H9 (cell line): ENCODE measurements at regions not wholly inside any gene's neighbourhood (a gene's known extent, or its start where the extent isn't known, plus 50 kb on each side); places are given as distances from the start of the nearest gene placed in this dataset.

ENCODE experiments used
- DNase-seq: peaks from one replicate; pipeline ENCODE4 v3.0.0-alpha.2; 2017
- H2AFZ ChIP-seq: one replicate; pipeline ENCODE4 v1.6.1; 2013; ENCODE audit warnings: mild to moderate bottlenecking, low read length, control low read depth, moderate library complexity
- H2AK5ac ChIP-seq: 2 replicates; pipeline ENCODE4 v1.6.1; 2013; ENCODE audit warnings: low read length, control low read depth, mixed read lengths; ENCODE audit not compliant: insufficient read length
- H2BK120ac ChIP-seq: one replicate; pipeline ENCODE4 v1.6.1; 2013; ENCODE audit warnings: low read depth, mild to moderate bottlenecking, low read length, control low read depth, inconsistent platforms; ENCODE audit not compliant: poor library complexity, severe bottlenecking
- H2BK12ac ChIP-seq: 2 replicates; pipeline ENCODE4 v1.6.1; 2013; ENCODE audit warnings: low read length, control low read depth, mixed read lengths, low read depth; ENCODE audit not compliant: insufficient read length
- H2BK15ac ChIP-seq: 2 replicates; pipeline ENCODE4 v1.6.1; 2013; ENCODE audit warnings: low read depth, low read length, control low read depth
- H2BK20ac ChIP-seq: one replicate; pipeline ENCODE4 v1.6.1; 2013; ENCODE audit warnings: low read depth, mild to moderate bottlenecking, low read length, control low read depth, inconsistent platforms; ENCODE audit not compliant: poor library complexity, severe bottlenecking
- H2BK5ac ChIP-seq: 2 replicates; pipeline ENCODE4 v1.6.1; 2013; ENCODE audit warnings: low read length, control low read depth, mixed read lengths; ENCODE audit not compliant: insufficient read length
- H3K14ac ChIP-seq: 2 replicates; pipeline ENCODE4 v1.6.1; 2013; ENCODE audit warnings: low read length, control low read depth; ENCODE audit not compliant: insufficient read depth
- H3K18ac ChIP-seq: 2 replicates; pipeline ENCODE4 v1.6.1; 2013; ENCODE audit warnings: low read depth, mild to moderate bottlenecking, mixed read lengths, low read length, control low read depth; ENCODE audit not compliant: insufficient read length
- H3K23ac ChIP-seq: 2 replicates; pipeline ENCODE4 v1.6.1; 2013; ENCODE audit warnings: low read length, control low read depth, mixed read lengths, low read depth; ENCODE audit not compliant: insufficient read length
- H3K23me2 ChIP-seq: 2 replicates; pipeline ENCODE4 v1.6.1; 2013; ENCODE audit warnings: low read depth, mild to moderate bottlenecking, mixed read lengths, low read length, control low read depth; ENCODE audit not compliant: insufficient read length, poor library complexity, severe bottlenecking
- H3K27ac ChIP-seq: 2 replicates; pipeline ENCODE4 v1.5.1; 2013; ENCODE audit warnings: low read length, control low read depth, mixed read lengths, low read depth; ENCODE audit not compliant: insufficient read length
- H3K27me3 ChIP-seq: 2 replicates; pipeline ENCODE4 v1.6.1; 2013; ENCODE audit warnings: low read length, control low read depth, inconsistent platforms; ENCODE audit not compliant: insufficient read depth
- H3K4ac ChIP-seq: 2 replicates; pipeline ENCODE4 v1.6.1; 2013; ENCODE audit warnings: low read depth, mild to moderate bottlenecking, control low read depth, inconsistent platforms, low read length, moderate library complexity
- H3K4me1 ChIP-seq: 2 replicates; pipeline ENCODE4 v1.6.1; 2013; ENCODE audit warnings: low read length, control low read depth, inconsistent platforms; ENCODE audit not compliant: insufficient read depth
- H3K4me2 ChIP-seq: 2 replicates; pipeline ENCODE4 v1.6.1; 2013; ENCODE audit warnings: low read length, control low read depth, mixed read lengths; ENCODE audit not compliant: insufficient read length, insufficient read depth
- H3K56ac ChIP-seq: 2 replicates; pipeline ENCODE4 v1.6.1; 2013; ENCODE audit warnings: low read depth, mild to moderate bottlenecking, mixed read lengths, low read length, control low read depth; ENCODE audit not compliant: insufficient read length
- H3K79me1 ChIP-seq: 2 replicates; pipeline ENCODE4 v1.6.1; 2013; ENCODE audit warnings: low read depth, mild to moderate bottlenecking, moderate library complexity, low read length, control low read depth, inconsistent platforms; ENCODE audit not compliant: insufficient read depth, poor library complexity, severe bottlenecking
- H3K79me2 ChIP-seq: 2 replicates; pipeline ENCODE4 v1.6.1; 2013; ENCODE audit warnings: low read length, control low read depth, inconsistent platforms; ENCODE audit not compliant: insufficient read depth
- H3K9ac ChIP-seq: 2 replicates; pipeline ENCODE4 v1.6.1; 2013; ENCODE audit warnings: low read length, control low read depth, mixed read lengths; ENCODE audit not compliant: insufficient read length; ENCODE audit errors: extremely low read depth
- H3K9me3 ChIP-seq: one replicate; pipeline ENCODE4 v1.6.1; 2013; ENCODE audit warnings: low read depth, low read length, inconsistent platforms; ENCODE audit not compliant: control insufficient read depth
- H3T11ph ChIP-seq: one replicate; pipeline ENCODE4 v1.6.1; 2013; ENCODE audit warnings: mild to moderate bottlenecking, low read length, control low read depth, inconsistent platforms
- H4K20me1 ChIP-seq: one replicate; pipeline ENCODE4 v1.6.1; 2013; ENCODE audit not compliant: control insufficient read depth, insufficient read length, insufficient read depth
- H4K5ac ChIP-seq: 2 replicates; pipeline ENCODE4 v1.6.1; 2013; ENCODE audit warnings: low read depth, mild to moderate bottlenecking, mixed read lengths, low read length, control low read depth; ENCODE audit not compliant: insufficient read length
- H4K8ac ChIP-seq: replicated peaks from 2 replicates; pipeline ENCODE4 v1.6.1; 2013; ENCODE audit warnings: low read length, control low read depth, mixed read lengths, low read depth; ENCODE audit not compliant: insufficient read length
- H4K91ac ChIP-seq: 2 replicates; pipeline ENCODE4 v1.6.1; 2013; ENCODE audit warnings: low read depth, mild to moderate bottlenecking, moderate library complexity, mixed read lengths, low read length, control low read depth; ENCODE audit not compliant: insufficient read length
- H3K27ac Mint-ChIP-seq, 3 experiments: 2 replicates in 2 of 3; 3 replicates in 1 of 3; pipeline ENCODE4 v1.8.0; 2020 to 2021; ENCODE audit warnings: mixed read lengths in 3 of 3, mild to moderate bottlenecking in 1 of 3, moderate library complexity in 1 of 3
- H3K27me3 Mint-ChIP-seq: 2 replicates; pipeline ENCODE4 v1.8.0; 2021; ENCODE audit warnings: low read depth, mild to moderate bottlenecking, moderate library complexity, mixed read lengths
- H3K36me3 Mint-ChIP-seq, 3 experiments: 2 replicates in 2 of 3; 3 replicates in 1 of 3; pipeline ENCODE4 v1.8.0; 2020 to 2021; ENCODE audit warnings: low read depth in 3 of 3, mixed read lengths in 3 of 3; ENCODE audit not compliant: insufficient read depth in 1 of 3
- H3K4me1 Mint-ChIP-seq, 2 experiments: 2 replicates each; pipeline ENCODE4 v1.8.0; 2020; ENCODE audit warnings: mixed read lengths in 2 of 2
- H3K4me3 Mint-ChIP-seq, 2 experiments: 2 replicates in 1 of 2; 3 replicates in 1 of 2; pipeline ENCODE4 v1.8.0; 2020 to 2021; ENCODE audit warnings: mild to moderate bottlenecking in 2 of 2, mixed read lengths in 2 of 2, moderate library complexity in 1 of 2
- H3K9me3 Mint-ChIP-seq, 2 experiments: 2 replicates in 1 of 2; 3 replicates in 1 of 2; pipeline ENCODE4 v1.8.0; 2020; ENCODE audit warnings: mild to moderate bottlenecking in 2 of 2, mixed read lengths in 2 of 2, moderate library complexity in 1 of 2
- CTCF ChIP-seq: fragments of 200-600 bp; sonication (generic); conservative IDR thresholded peaks from 3 replicates; pipeline ENCODE4 v1.8.0; 2021; ENCODE audit warnings: antibody characterized with exemption, mild to moderate bottlenecking
- WGBS: extraction: QIAGEN DNeasy Blood & Tissue Kit; methylation state at CpG from one replicate; pipeline ENCODE4 v1.1.7; 2013; ENCODE audit warnings: missing lambda C conversion rate, low lambda C conversion rate, mixed read lengths; ENCODE audit not compliant: insufficient read length; ENCODE audit errors: extremely low coverage; 5-methylcytosine and 5-hydroxymethylcytosine counted together

DNA sequence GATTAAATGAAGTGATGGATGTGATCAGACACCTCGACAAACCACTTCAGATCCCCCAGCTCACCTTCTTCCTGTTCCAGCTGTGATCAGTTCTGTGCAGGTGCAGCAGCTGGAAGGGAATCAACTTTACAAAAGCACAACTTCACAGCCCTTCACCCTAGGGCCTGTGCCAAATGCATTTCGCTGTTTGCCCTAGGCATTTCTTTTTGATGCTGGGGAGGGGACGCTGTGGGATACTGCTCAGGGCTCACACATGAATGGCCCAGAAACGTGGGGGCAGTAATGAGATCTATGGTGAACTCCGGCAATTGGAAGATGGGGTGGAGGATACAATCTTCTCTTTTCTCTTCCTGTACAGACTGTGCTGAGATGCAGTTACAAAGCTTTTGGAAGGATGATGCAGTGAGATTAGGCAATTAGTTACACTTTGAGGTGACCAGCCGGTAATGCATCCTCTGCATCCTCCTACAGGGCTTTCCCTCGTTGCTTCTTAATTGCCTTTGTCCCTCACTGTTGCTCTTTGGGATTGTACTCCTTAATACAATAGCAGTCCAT, 215.1 kb upstream of the PITX2 start:
- H2BK120ac ChIP-seq: no peak overlapping the region
- no peak overlapping the region; the same call in 1 of the 2 replicates for H3K14ac ChIP-seq
- H3K23ac ChIP-seq: no peak overlapping the region
- Mint-ChIP-seq H3K27ac (no peak overlapping the region), H3K4me1 (peaks cover 5 to 9% of the 10 kb centered on the region in 2 experiments), H3K4me3 (no peak overlapping the region), H3K9me3 (no peaks in the 10 kb centered on the region), H3K36me3 (no peaks in the 10 kb centered on the region), H3K27me3 (no peaks in the 10 kb centered on the region)
- H3K4me2 ChIP-seq: no peak overlapping the region
- no peaks in the 10 kb centered on the region for H3K9me3 ChIP-seq
- no peak overlapping the region for H4K91ac ChIP-seq
- H2BK5ac ChIP-seq: no peak overlapping the region
- H3K79me1 ChIP-seq: no peaks in the 10 kb centered on the region
- no peak overlapping the region for H2AFZ ChIP-seq
- no peaks in the 10 kb centered on the region for H4K20me1 ChIP-seq
- no peak overlapping the region for H3K9ac ChIP-seq
- no peak overlapping the region for H4K5ac ChIP-seq
- no peak overlapping the region for H3K18ac ChIP-seq
- no peak overlapping the region for H4K8ac ChIP-seq
- no peaks in the 10 kb centered on the region for H3K23me2 ChIP-seq
- no peak overlapping the region for H2BK12ac ChIP-seq
- peak; percentile 28 for DNase-seq
- H3K27me3 ChIP-seq: no peaks in the 10 kb centered on the region
- no peak overlapping the region for H3K4ac ChIP-seq
- H3K79me2 ChIP-seq: no peaks in the 10 kb centered on the region
- H3K27ac ChIP-seq: no peak overlapping the region
- no peaks in the 10 kb centered on the region for H3K4me1 ChIP-seq
- no peak overlapping the region for H2BK15ac ChIP-seq
- no peak overlapping the region for H3T11ph ChIP-seq
- H3K56ac ChIP-seq: no peak overlapping the region
- TF ChIP-seq CTCF: no peak
- H2AK5ac ChIP-seq: no peak overlapping the region
- H2BK20ac ChIP-seq: no peak overlapping the region
- WGBS: no CpG with 5 or more reads among the region's 7 CpGs
